ENCODE measurements at regions not wholly inside any gene's neighbourhood (a gene's known extent, or its start where the extent isn't known, plus 50 kb on each side); places are given as distances from the start of the nearest gene placed in this dataset.

DNA sequence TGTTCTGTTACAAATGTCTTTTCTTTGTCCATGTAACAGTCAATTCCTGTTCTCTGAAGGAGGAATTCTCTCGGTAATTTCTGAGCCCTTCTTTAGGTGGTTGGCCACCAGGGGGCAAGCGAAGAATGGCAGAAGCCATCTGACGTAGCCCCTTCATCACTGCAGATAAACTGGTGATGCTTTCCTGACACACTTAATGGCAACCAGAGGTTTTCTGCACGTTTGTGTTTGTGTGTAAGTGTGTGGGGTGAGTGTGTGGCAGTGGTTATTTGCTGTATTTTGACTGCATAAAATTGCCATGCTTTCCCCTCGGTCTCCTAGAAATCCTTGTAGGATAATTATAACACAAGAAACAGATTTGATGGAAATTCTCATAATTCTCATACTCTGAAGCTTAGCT is 64.8 kb upstream of the STOX2 start (continued):
- TF ChIP-seq, protein P1, sequence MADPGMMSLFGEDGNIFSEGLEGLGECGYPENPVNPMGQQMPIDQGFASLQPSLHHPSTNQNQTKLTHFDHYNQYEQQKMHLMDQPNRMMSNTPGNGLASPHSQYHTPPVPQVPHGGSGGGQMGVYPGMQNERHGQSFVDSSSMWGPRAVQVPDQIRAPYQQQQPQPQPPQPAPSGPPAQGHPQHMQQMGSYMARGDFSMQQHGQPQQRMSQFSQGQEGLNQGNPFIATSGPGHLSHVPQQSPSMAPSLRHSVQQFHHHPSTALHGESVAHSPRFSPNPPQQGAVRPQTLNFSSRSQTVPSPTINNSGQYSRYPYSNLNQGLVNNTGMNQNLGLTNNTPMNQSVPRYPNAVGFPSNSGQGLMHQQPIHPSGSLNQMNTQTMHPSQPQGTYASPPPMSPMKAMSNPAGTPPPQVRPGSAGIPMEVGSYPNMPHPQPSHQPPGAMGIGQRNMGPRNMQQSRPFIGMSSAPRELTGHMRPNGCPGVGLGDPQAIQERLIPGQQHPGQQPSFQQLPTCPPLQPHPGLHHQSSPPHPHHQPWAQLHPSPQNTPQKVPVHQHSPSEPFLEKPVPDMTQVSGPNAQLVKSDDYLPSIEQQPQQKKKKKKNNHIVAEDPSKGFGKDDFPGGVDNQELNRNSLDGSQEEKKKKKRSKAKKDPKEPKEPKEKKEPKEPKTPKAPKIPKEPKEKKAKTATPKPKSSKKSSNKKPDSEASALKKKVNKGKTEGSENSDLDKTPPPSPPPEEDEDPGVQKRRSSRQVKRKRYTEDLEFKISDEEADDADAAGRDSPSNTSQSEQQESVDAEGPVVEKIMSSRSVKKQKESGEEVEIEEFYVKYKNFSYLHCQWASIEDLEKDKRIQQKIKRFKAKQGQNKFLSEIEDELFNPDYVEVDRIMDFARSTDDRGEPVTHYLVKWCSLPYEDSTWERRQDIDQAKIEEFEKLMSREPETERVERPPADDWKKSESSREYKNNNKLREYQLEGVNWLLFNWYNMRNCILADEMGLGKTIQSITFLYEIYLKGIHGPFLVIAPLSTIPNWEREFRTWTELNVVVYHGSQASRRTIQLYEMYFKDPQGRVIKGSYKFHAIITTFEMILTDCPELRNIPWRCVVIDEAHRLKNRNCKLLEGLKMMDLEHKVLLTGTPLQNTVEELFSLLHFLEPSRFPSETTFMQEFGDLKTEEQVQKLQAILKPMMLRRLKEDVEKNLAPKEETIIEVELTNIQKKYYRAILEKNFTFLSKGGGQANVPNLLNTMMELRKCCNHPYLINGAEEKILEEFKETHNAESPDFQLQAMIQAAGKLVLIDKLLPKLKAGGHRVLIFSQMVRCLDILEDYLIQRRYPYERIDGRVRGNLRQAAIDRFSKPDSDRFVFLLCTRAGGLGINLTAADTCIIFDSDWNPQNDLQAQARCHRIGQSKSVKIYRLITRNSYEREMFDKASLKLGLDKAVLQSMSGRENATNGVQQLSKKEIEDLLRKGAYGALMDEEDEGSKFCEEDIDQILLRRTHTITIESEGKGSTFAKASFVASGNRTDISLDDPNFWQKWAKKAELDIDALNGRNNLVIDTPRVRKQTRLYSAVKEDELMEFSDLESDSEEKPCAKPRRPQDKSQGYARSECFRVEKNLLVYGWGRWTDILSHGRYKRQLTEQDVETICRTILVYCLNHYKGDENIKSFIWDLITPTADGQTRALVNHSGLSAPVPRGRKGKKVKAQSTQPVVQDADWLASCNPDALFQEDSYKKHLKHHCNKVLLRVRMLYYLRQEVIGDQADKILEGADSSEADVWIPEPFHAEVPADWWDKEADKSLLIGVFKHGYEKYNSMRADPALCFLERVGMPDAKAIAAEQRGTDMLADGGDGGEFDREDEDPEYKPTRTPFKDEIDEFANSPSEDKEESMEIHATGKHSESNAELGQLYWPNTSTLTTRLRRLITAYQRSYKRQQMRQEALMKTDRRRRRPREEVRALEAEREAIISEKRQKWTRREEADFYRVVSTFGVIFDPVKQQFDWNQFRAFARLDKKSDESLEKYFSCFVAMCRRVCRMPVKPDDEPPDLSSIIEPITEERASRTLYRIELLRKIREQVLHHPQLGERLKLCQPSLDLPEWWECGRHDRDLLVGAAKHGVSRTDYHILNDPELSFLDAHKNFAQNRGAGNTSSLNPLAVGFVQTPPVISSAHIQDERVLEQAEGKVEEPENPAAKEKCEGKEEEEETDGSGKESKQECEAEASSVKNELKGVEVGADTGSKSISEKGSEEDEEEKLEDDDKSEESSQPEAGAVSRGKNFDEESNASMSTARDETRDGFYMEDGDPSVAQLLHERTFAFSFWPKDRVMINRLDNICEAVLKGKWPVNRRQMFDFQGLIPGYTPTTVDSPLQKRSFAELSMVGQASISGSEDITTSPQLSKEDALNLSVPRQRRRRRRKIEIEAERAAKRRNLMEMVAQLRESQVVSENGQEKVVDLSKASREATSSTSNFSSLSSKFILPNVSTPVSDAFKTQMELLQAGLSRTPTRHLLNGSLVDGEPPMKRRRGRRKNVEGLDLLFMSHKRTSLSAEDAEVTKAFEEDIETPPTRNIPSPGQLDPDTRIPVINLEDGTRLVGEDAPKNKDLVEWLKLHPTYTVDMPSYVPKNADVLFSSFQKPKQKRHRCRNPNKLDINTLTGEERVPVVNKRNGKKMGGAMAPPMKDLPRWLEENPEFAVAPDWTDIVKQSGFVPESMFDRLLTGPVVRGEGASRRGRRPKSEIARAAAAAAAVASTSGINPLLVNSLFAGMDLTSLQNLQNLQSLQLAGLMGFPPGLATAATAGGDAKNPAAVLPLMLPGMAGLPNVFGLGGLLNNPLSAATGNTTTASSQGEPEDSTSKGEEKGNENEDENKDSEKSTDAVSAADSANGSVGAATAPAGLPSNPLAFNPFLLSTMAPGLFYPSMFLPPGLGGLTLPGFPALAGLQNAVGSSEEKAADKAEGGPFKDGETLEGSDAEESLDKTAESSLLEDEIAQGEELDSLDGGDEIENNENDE (IDR thresholded peaks at IDR 0.05; ENCODE audit: low read depth, low read length): no peak
- TF ChIP-seq ZNF408 (CRISPR knock-in tag; IDR thresholded peaks at IDR 0.05; ENCODE audit: low read depth) (no peak), MLX (CRISPR knock-in tag; conservative IDR thresholded peaks at IDR 0.05) (no peak), SRSF3 (IDR thresholded peaks at IDR 0.05; ENCODE audit: insufficient read depth, low read length) (no peak), TRIM28 (IDR thresholded peaks at IDR 0.05) (no peak), EP300 (IDR thresholded peaks at IDR 0.05; ENCODE audit: low read length) (no peak), ZSCAN32 (CRISPR knock-in tag; IDR thresholded peaks at IDR 0.05) (no peak), ARHGAP35 (IDR thresholded peaks at IDR 0.05; ENCODE audit: partially characterized antibody) (no peak), DNMT1 (IDR thresholded peaks at IDR 0.05) (no peak)
- TF ChIP-seq, protein P2, sequence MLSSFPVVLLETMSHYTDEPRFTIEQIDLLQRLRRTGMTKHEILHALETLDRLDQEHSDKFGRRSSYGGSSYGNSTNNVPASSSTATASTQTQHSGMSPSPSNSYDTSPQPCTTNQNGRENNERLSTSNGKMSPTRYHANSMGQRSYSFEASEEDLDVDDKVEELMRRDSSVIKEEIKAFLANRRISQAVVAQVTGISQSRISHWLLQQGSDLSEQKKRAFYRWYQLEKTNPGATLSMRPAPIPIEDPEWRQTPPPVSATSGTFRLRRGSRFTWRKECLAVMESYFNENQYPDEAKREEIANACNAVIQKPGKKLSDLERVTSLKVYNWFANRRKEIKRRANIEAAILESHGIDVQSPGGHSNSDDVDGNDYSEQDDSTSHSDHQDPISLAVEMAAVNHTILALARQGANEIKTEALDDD (IDR thresholded peaks at IDR 0.05): no peak
